Liver (tissue), 8 donors: ENCODE measurements at regions not wholly inside any gene's neighbourhood (a gene's known extent, or its start where the extent isn't known, plus 50 kb on each side); places are given as distances from the start of the nearest gene placed in this dataset.

Experiments used
- DNase-seq: peaks from one replicate; pipeline ENCODE4 v3.0.0-alpha.2; 2017; ENCODE audit warnings: low spot score
- H3K27ac ChIP-seq, 2 donors: one replicate each; pipeline ENCODE4 v1.7.0; 2013; ENCODE audit warnings: inconsistent platforms in 2 of 2, low read length in 2 of 2, control low read depth in 1 of 2, low read depth in 1 of 2, mild to moderate bottlenecking in 1 of 2
- H3K27me3 ChIP-seq, 4 donors: one replicate each; pipeline versions ENCODE4 v1.6.1 to v1.7.0; 2013; ENCODE audit warnings: low read length in 3 of 4, inconsistent platforms in 1 of 4, mild to moderate bottlenecking in 1 of 4, moderate library complexity in 1 of 4; ENCODE audit not compliant: control insufficient read depth in 4 of 4, insufficient read depth in 4 of 4
- H3K36me3 ChIP-seq, 4 donors: one replicate each; pipeline versions ENCODE4 v1.6.1 to v1.7.0; 2013; ENCODE audit warnings: low read length in 3 of 4, mild to moderate bottlenecking in 3 of 4, low read depth in 1 of 4, moderate library complexity in 1 of 4; ENCODE audit not compliant: control insufficient read depth in 4 of 4, insufficient read depth in 3 of 4
- H3K4me1 ChIP-seq, 4 donors: one replicate each; pipeline versions ENCODE4 v1.6.1 to v1.7.0; 2013; ENCODE audit warnings: low read length in 3 of 4, mild to moderate bottlenecking in 3 of 4, moderate library complexity in 1 of 4; ENCODE audit not compliant: control insufficient read depth in 4 of 4, insufficient read depth in 4 of 4
- H3K4me3 ChIP-seq, 3 donors: one replicate each; pipeline versions ENCODE4 v1.6.1 to v1.7.0; 2013; ENCODE audit warnings: low read length in 3 of 3, control low read depth in 1 of 3, low read depth in 1 of 3, mild to moderate bottlenecking in 1 of 3
- H3K9ac ChIP-seq, 2 donors: one replicate each; pipeline ENCODE4 v1.7.0; 2013; ENCODE audit warnings: low read length in 2 of 2, mild to moderate bottlenecking in 2 of 2, moderate library complexity in 2 of 2, control low read depth in 1 of 2, low read depth in 1 of 2
- H3K9me3 ChIP-seq, 4 donors: one replicate each; pipeline versions ENCODE4 v1.6.1 to v1.7.0; 2013; ENCODE audit warnings: low read length in 3 of 4; ENCODE audit not compliant: control insufficient read depth in 4 of 4
- EGR1 ChIP-seq, 2 donors: IDR thresholded peaks; 2 replicates each; pipeline ENCODE4 v1.6.1; 2016 to 2018; ENCODE audit warnings: antibody characterized with exemption in 2 of 2, low read depth in 2 of 2
- FOXA1 ChIP-seq: IDR thresholded peaks from 2 replicates; pipeline ENCODE4 v1.6.1; 2016; ENCODE audit warnings: antibody characterized with exemption
- FOXA2 ChIP-seq: IDR thresholded peaks from 2 replicates; pipeline ENCODE4 v1.6.1; 2016; ENCODE audit warnings: antibody characterized with exemption
- GABPA ChIP-seq, 2 donors: IDR thresholded peaks in 1 of 2; conservative IDR thresholded peaks in 1 of 2; 2 replicates each; pipeline ENCODE4 v1.6.1; 2016; ENCODE audit warnings: antibody characterized with exemption in 2 of 2, mild to moderate bottlenecking in 1 of 2, moderate library complexity in 1 of 2
- HNF4A ChIP-seq, 2 donors: conservative IDR thresholded peaks; 2 replicates each; pipeline ENCODE4 v1.6.1; 2016; ENCODE audit warnings: antibody characterized with exemption in 2 of 2, mild to moderate bottlenecking in 2 of 2
- HNF4G ChIP-seq: IDR thresholded peaks from 2 replicates; pipeline ENCODE4 v1.6.1; 2016; ENCODE audit warnings: antibody characterized with exemption
- JUND ChIP-seq, 2 donors: IDR thresholded peaks; 2 replicates each; pipeline ENCODE4 v1.6.1; 2016; ENCODE audit warnings: antibody characterized with exemption in 2 of 2
- NR2F2 ChIP-seq: IDR thresholded peaks from 2 replicates; pipeline ENCODE4 v1.6.1; 2016; ENCODE audit warnings: antibody characterized with exemption
- RAD21 ChIP-seq, 2 donors: IDR thresholded peaks; 2 replicates each; pipeline ENCODE4 v1.6.1; 2016; ENCODE audit warnings: antibody characterized with exemption in 2 of 2, mild to moderate bottlenecking in 2 of 2
- RXRA ChIP-seq, 2 donors: IDR thresholded peaks; 2 replicates each; pipeline ENCODE4 v1.6.1; 2017 to 2018; ENCODE audit warnings: antibody characterized with exemption in 2 of 2, mild to moderate bottlenecking in 1 of 2
- SP1 ChIP-seq: IDR thresholded peaks from 2 replicates; pipeline ENCODE4 v1.6.1; 2018; ENCODE audit warnings: antibody characterized with exemption, mild to moderate bottlenecking
- TAF1 ChIP-seq: conservative IDR thresholded peaks from 2 replicates; pipeline ENCODE4 v1.6.1; 2016; ENCODE audit warnings: antibody characterized with exemption, mild to moderate bottlenecking
- YY1 ChIP-seq: IDR thresholded peaks from 2 replicates; pipeline ENCODE4 v1.6.1; 2016; ENCODE audit warnings: antibody characterized with exemption, mild to moderate bottlenecking
- WGBS: extraction: QIAGEN DNeasy Blood & Tissue Kit; methylation state at CpG from one replicate; pipeline ENCODE4 v1.1.7; 2013; 5-methylcytosine and 5-hydroxymethylcytosine counted together
- TF ChIP-seq, protein P1 (sequence below): IDR thresholded peaks from 2 replicates; pipeline ENCODE4 v1.6.1; 2016; ENCODE audit warnings: antibody characterized with exemption
- TF ChIP-seq, protein P2 (sequence below): IDR thresholded peaks from 2 replicates; pipeline ENCODE4 v1.6.1; 2016; ENCODE audit warnings: antibody characterized with exemption, mild to moderate bottlenecking
- TF ChIP-seq, protein P3 (sequence below): IDR thresholded peaks from 2 replicates; pipeline ENCODE4 v1.6.1; 2016; ENCODE audit warnings: antibody characterized with exemption
- TF ChIP-seq, protein P4 (sequence below): fragments of 150-350 bp; IDR thresholded peaks from 2 replicates; pipeline ENCODE4 v1.5.1; 2017; ENCODE audit warnings: improper control_type of control experiment, low read depth, low read length; ENCODE audit not compliant: missing input control
- TF ChIP-seq, protein P5 (sequence below): IDR thresholded peaks from 2 replicates; pipeline ENCODE4 v1.6.1; 2016; ENCODE audit warnings: antibody characterized with exemption
- donor health status: healthy.
- donor health status: healthy.
- donor health status: healthy.
- donor health status: healthy.
- donor health status: healthy.

DNA sequence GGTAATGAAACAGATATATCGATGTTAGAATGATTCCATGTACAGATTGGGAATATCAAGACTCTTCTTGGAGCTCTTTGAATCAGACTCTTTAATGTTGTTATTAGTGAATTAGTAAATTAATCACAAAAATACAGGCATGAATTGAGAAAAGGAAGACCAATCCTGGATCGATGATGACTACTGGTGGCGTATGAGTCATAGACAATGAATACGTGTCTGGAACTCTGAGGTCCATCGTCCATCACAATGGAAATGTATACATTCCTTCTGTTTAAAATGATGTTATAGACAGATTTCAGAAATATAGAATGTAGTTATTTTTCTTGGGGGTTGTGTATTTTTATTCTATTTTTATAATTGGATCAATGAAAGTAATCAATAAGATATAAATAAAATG is 80.2 kb upstream of the RTL1 start (continued):
- TF ChIP-seq, protein P1, sequence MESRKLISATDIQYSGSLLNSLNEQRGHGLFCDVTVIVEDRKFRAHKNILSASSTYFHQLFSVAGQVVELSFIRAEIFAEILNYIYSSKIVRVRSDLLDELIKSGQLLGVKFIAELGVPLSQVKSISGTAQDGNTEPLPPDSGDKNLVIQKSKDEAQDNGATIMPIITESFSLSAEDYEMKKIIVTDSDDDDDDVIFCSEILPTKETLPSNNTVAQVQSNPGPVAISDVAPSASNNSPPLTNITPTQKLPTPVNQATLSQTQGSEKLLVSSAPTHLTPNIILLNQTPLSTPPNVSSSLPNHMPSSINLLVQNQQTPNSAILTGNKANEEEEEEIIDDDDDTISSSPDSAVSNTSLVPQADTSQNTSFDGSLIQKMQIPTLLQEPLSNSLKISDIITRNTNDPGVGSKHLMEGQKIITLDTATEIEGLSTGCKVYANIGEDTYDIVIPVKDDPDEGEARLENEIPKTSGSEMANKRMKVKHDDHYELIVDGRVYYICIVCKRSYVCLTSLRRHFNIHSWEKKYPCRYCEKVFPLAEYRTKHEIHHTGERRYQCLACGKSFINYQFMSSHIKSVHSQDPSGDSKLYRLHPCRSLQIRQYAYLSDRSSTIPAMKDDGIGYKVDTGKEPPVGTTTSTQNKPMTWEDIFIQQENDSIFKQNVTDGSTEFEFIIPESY = no peak
- TF ChIP-seq HNF4A (conservative IDR thresholded peaks at IDR 0.05) = no peak

DNA sequence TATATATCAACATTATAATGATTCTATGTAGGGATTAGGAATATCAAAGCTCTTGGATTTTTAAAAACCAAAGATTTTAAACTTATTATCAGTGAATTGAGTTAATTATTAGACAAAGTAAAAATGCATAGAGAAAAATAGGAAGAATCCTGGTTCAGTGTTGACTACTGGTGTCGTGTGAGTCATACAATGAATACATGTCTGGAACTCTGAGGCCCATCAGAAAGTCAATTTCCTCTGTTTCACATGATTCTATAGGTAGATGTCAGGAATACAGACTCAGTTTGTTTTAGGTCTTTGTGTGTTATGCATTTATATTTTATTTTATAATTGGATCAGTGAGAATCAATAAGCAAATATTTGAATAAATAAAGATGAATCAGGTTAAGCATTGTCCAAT is 84.5 kb upstream of the RTL1 start:
- Histone ChIP-seq H3K9me3 (no peaks in the 10 kb centered on the region), H3K27me3 (no peaks in the 10 kb centered on the region), H3K4me3 (no peak overlapping the region), H3K9ac (no peak overlapping the region), H3K27ac (no peak overlapping the region), H3K36me3 (no peaks in the 10 kb centered on the region), H3K4me1 (no peaks in the 10 kb centered on the region)
- no peak for DNase-seq
- TF ChIP-seq RXRA (IDR thresholded peaks at IDR 0.05) = no peak
- TF ChIP-seq HNF4G = no peak
- TF ChIP-seq RAD21 (IDR thresholded peaks at IDR 0.05) = no peak
- 79% methylated on average over 1 of the region's 1 CpG for WGBS

DNA sequence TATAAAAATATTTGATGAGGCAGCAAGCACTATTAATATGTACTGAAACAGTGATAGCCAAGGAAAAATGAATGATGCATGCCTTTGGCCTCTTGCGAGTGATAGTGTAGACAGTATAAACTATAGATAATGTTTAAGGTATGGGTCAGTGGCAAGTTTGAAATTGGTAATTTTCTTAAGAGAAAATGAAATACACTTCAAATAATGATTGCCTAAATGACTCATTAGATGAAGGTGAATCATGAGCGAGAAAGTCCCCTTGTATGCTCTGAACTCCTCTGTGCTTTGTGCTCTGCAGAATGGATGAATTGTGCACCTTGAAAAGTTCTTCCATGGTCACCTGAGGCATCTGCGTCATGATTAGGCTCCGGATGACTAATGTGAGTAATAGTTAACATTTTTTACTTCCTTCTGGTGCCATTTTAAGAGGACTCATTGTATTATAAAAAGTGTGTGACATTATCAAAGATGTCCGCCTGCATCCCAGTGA is 84.9 kb upstream of the RTL1 start:
- Histone ChIP-seq H3K9me3 (no peaks in the 10 kb centered on the region), H3K9ac (no peak overlapping the region), H3K4me1 (no peaks in the 10 kb centered on the region), H3K36me3 (no peaks in the 10 kb centered on the region), H3K27ac (no peak overlapping the region), H3K27me3 (no peaks in the 10 kb centered on the region), H3K4me3 (no peak overlapping the region)
- 77% methylated on average over 5 of the region's 5 CpGs for WGBS
- TF ChIP-seq HNF4A (conservative IDR thresholded peaks at IDR 0.05) (no peak), RAD21 (IDR thresholded peaks at IDR 0.05) (no peak), NR2F2 (no peak), FOXA2 (no peak), EGR1 (IDR thresholded peaks at IDR 0.05; ENCODE audit: low read depth in 2 of 2) (no peak), JUND (IDR thresholded peaks at IDR 0.05) (no peak), YY1 (no peak), HNF4G (no peak), GABPA (IDR thresholded peaks at IDR 0.05 in 1 of 2, conservative IDR thresholded peaks at IDR 0.05 in 1 of 2) (no peak), FOXA1 (no peak), SP1 (no peak), TAF1 (no peak), RXRA (IDR thresholded peaks at IDR 0.05) (no peak)
- TF ChIP-seq, protein P2, sequence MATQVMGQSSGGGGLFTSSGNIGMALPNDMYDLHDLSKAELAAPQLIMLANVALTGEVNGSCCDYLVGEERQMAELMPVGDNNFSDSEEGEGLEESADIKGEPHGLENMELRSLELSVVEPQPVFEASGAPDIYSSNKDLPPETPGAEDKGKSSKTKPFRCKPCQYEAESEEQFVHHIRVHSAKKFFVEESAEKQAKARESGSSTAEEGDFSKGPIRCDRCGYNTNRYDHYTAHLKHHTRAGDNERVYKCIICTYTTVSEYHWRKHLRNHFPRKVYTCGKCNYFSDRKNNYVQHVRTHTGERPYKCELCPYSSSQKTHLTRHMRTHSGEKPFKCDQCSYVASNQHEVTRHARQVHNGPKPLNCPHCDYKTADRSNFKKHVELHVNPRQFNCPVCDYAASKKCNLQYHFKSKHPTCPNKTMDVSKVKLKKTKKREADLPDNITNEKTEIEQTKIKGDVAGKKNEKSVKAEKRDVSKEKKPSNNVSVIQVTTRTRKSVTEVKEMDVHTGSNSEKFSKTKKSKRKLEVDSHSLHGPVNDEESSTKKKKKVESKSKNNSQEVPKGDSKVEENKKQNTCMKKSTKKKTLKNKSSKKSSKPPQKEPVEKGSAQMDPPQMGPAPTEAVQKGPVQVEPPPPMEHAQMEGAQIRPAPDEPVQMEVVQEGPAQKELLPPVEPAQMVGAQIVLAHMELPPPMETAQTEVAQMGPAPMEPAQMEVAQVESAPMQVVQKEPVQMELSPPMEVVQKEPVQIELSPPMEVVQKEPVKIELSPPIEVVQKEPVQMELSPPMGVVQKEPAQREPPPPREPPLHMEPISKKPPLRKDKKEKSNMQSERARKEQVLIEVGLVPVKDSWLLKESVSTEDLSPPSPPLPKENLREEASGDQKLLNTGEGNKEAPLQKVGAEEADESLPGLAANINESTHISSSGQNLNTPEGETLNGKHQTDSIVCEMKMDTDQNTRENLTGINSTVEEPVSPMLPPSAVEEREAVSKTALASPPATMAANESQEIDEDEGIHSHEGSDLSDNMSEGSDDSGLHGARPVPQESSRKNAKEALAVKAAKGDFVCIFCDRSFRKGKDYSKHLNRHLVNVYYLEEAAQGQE = no peak
- TF ChIP-seq, protein P3, sequence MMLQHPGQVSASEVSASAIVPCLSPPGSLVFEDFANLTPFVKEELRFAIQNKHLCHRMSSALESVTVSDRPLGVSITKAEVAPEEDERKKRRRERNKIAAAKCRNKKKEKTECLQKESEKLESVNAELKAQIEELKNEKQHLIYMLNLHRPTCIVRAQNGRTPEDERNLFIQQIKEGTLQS = no peak
- TF ChIP-seq, protein P4, sequence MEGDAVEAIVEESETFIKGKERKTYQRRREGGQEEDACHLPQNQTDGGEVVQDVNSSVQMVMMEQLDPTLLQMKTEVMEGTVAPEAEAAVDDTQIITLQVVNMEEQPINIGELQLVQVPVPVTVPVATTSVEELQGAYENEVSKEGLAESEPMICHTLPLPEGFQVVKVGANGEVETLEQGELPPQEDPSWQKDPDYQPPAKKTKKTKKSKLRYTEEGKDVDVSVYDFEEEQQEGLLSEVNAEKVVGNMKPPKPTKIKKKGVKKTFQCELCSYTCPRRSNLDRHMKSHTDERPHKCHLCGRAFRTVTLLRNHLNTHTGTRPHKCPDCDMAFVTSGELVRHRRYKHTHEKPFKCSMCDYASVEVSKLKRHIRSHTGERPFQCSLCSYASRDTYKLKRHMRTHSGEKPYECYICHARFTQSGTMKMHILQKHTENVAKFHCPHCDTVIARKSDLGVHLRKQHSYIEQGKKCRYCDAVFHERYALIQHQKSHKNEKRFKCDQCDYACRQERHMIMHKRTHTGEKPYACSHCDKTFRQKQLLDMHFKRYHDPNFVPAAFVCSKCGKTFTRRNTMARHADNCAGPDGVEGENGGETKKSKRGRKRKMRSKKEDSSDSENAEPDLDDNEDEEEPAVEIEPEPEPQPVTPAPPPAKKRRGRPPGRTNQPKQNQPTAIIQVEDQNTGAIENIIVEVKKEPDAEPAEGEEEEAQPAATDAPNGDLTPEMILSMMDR = no peak
- TF ChIP-seq, protein P5, sequence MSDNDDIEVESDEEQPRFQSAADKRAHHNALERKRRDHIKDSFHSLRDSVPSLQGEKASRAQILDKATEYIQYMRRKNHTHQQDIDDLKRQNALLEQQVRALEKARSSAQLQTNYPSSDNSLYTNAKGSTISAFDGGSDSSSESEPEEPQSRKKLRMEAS = no peak
- TF ChIP-seq, protein P1 = no peak
- DNase-seq = no peak
